Endothelial cell of umbilical vein (primary cell): ENCODE measurements at regions not wholly inside any gene's neighbourhood (a gene's known extent, or its start where the extent isn't known, plus 50 kb on each side); places are given as distances from the start of the nearest gene placed in this dataset.

Source experiments
- BruUV-seq: library from RNA; stranded (reverse); fragments of 400-500 nt; replicated peaks from 2 replicates; lab custom pipeline; 2021; lab: Mats Ljungman, UMichigan
- CTCF ChIA-PET: fragments of 300-600, 350-600 bp; sonication (Branson Sonifier 250); formaldehyde crosslinking; loops from one replicate; lab custom pipeline; 2021; ENCODE audit warnings: antibody characterized with exemption, inconsistent platforms; lab: Charles Lee
- POLR2A ChIA-PET: fragments of 300-600, 350-600 bp; sonication (Branson Sonifier 250); formaldehyde crosslinking; loops from one replicate; lab custom pipeline; 2021; ENCODE audit warnings: antibody characterized with exemption, inconsistent platforms; lab: Charles Lee
- DNase-seq: peaks from one replicate; pipeline ENCODE4 v3.0.0-alpha.2; 2011; ENCODE audit warnings: low read depth, low spot score
- FAIRE-seq: peaks from 2 replicates; lab custom pipeline; 2011; peaks lifted over from hg19 to GRCh38; lab: Jason Lieb, UNC
- H2AFZ ChIP-seq: 2 replicates; pipeline ENCODE4 v1.6.0; 2012; ENCODE audit warnings: low read depth, low read length, control low read depth, inconsistent platforms
- H3K27ac ChIP-seq: 2 replicates; pipeline ENCODE4 v1.5.1; 2011; ENCODE audit warnings: low read depth, mild to moderate bottlenecking, control low read depth, low read length, moderate library complexity; ENCODE audit not compliant: insufficient read depth
- H3K27me3 ChIP-seq, 2 experiments: 2 replicates each; pipeline versions ENCODE4 v1.6.0 to v1.6.1; 2011; ENCODE audit warnings: low read length in 2 of 2, mixed read lengths in 1 of 2; ENCODE audit not compliant: control insufficient read depth in 2 of 2, insufficient read depth in 2 of 2
- H3K36me3 ChIP-seq, 2 experiments: 2 replicates in 1 of 2; 3 replicates in 1 of 2; pipeline ENCODE4 v1.5.1; 2011; ENCODE audit warnings: low read length in 2 of 2, mild to moderate bottlenecking in 1 of 2, moderate library complexity in 1 of 2; ENCODE audit not compliant: control insufficient read depth in 2 of 2, insufficient read depth in 2 of 2; ENCODE audit errors: extremely low read depth in 1 of 2
- H3K4me1 ChIP-seq: 3 replicates; pipeline ENCODE4 v1.5.1; 2011; ENCODE audit warnings: mild to moderate bottlenecking, low read length; ENCODE audit not compliant: control insufficient read depth, insufficient read depth; ENCODE audit errors: extremely low read depth
- H3K4me2 ChIP-seq: 2 replicates; pipeline ENCODE4 v1.6.1; 2011; ENCODE audit warnings: low read length, control low read depth, mixed read lengths; ENCODE audit not compliant: insufficient read depth
- H3K4me3 ChIP-seq, 3 experiments: fragments of 200-600 bp in 1 of 3; sonication (generic), shearing (Covaris generic) in 1 of 3; replicated peaks in 1 of 3; 2 replicates each; pipeline ENCODE4 v1.5.1; 2011 to 2016; ENCODE audit warnings: control low read depth in 3 of 3, low read length in 3 of 3, mild to moderate bottlenecking in 2 of 3, inconsistent platforms in 1 of 3, low read depth in 1 of 3, moderate library complexity in 1 of 3; ENCODE audit not compliant: insufficient read depth in 1 of 3
- H3K79me2 ChIP-seq: 2 replicates; pipeline ENCODE4 v1.6.0; 2012; ENCODE audit warnings: low read length, inconsistent platforms; ENCODE audit not compliant: control insufficient read depth, insufficient read depth
- H3K9ac ChIP-seq: replicated peaks from 2 replicates; pipeline ENCODE3; 2011; ENCODE audit warnings: low read length, control low read depth; ENCODE audit not compliant: insufficient read depth; ENCODE audit errors: extremely low read depth
- H3K9me1 ChIP-seq: replicated peaks from 3 replicates; pipeline ENCODE4 v1.6.0; 2011; ENCODE audit warnings: mild to moderate bottlenecking, low read length; ENCODE audit not compliant: control insufficient read depth, insufficient read depth; ENCODE audit errors: extremely low read depth
- H3K9me3 ChIP-seq: replicated peaks from 2 replicates; pipeline ENCODE4 v1.5.1; 2012; ENCODE audit warnings: low read length, inconsistent platforms; ENCODE audit not compliant: control insufficient read depth, insufficient read depth
- H4K20me1 ChIP-seq: replicated peaks from 2 replicates; pipeline ENCODE3; 2011; ENCODE audit warnings: mild to moderate bottlenecking, low read length; ENCODE audit not compliant: control insufficient read depth, insufficient read depth; ENCODE audit errors: extremely low read depth
- CTCF ChIP-seq, 2 donors: IDR thresholded peaks; 1 replicate in 1 of 2; 2 replicates in 1 of 2; pipeline ENCODE4 v1.5.1; 2011; ENCODE audit warnings: low read length in 2 of 2, mild to moderate bottlenecking in 2 of 2, moderate library complexity in 2 of 2, control low read depth in 1 of 2, inconsistent platforms in 1 of 2, low read depth in 1 of 2; ENCODE audit not compliant: insufficient read depth in 1 of 2; ENCODE audit errors: extremely low read depth in 1 of 2
- EZH2 ChIP-seq: IDR thresholded peaks from 2 replicates; pipeline ENCODE4 v1.6.1; 2012; ENCODE audit warnings: borderline replicate concordance, low read depth, mild to moderate bottlenecking, moderate library complexity, low read length, inconsistent platforms; ENCODE audit not compliant: severe bottlenecking
- FOS ChIP-seq: IDR thresholded peaks from 2 replicates; pipeline ENCODE4 v1.6.1; 2011; ENCODE audit warnings: mild to moderate bottlenecking, low read length, moderate library complexity, borderline replicate concordance; ENCODE audit not compliant: insufficient read depth
- GATA2 ChIP-seq: IDR thresholded peaks from 2 replicates; pipeline ENCODE4 v1.7.0; 2011; ENCODE audit warnings: low read depth, mild to moderate bottlenecking, moderate library complexity, mixed read lengths, low read length; ENCODE audit not compliant: insufficient read length, insufficient read depth
- JUN ChIP-seq: IDR thresholded peaks from 2 replicates; pipeline ENCODE4 v1.6.1; 2011; ENCODE audit warnings: borderline replicate concordance, low read depth; ENCODE audit not compliant: insufficient read length, insufficient read depth
- MAX ChIP-seq: IDR thresholded peaks from 2 replicates; pipeline ENCODE4 v1.6.1; 2011; ENCODE audit not compliant: insufficient read depth, insufficient read length
- MYC ChIP-seq: IDR thresholded peaks from one replicate; pipeline ENCODE4 v1.6.1; 2011; ENCODE audit warnings: mild to moderate bottlenecking, low read depth, low read length
- POLR2A ChIP-seq: IDR thresholded peaks from 2 replicates; pipeline ENCODE4 v1.6.1; 2012; ENCODE audit warnings: low read depth, mild to moderate bottlenecking, control low read depth, low read length
- POLR2AphosphoS5 ChIP-seq: IDR thresholded peaks from 2 replicates; pipeline ENCODE4 v1.6.1; 2012; ENCODE audit warnings: low read depth, mild to moderate bottlenecking, control low read depth, low read length, moderate library complexity; ENCODE audit not compliant: insufficient read depth
- dilution Hi-C: fragments of 300-500 bp; cut with MboI; formaldehyde crosslinking; loops from one replicate; pipeline ENCODE4 v1.15.0; 2019; ENCODE audit warnings: low sequenced_read_pairs; ENCODE audit not compliant: extremely low pct_ligation_motif_present
- intact Hi-C: fragments of 100-400 bp; cut with micrococcal nuclease; formaldehyde crosslinking; loops from one replicate; pipeline ENCODE4 v1.10.0; 2022

GRCh38 chr17:21539146-21539545, 153.2 kb upstream of the KCNJ18 start:
- Histone ChIP-seq H3K9me3 (no peaks in the 10 kb centered on the region), H4K20me1 (no peaks in the 10 kb centered on the region), H3K79me2 (peaks cover 10% of the 10 kb centered on the region), H3K36me3 (peaks cover 0 to 11% of the 10 kb centered on the region in 2 experiments), H3K4me2 (no peak overlapping the region), H3K9ac (no peak overlapping the region), H2AFZ (no peak overlapping the region), H3K4me1 (no peaks in the 10 kb centered on the region), H3K4me3 (no peak overlapping the region), H3K9me1 (no peaks in the 10 kb centered on the region), H3K27me3 (no peaks in the 10 kb centered on the region), H3K27ac (no peak overlapping the region)
- ChIA-PET POLR2A (no interaction called here), CTCF (no interaction called here)
- TF ChIP-seq CTCF (IDR thresholded peaks at IDR 0.05; ENCODE audit: extremely low read depth in 1 of 2, insufficient read depth in 1 of 2, low read depth in 1 of 2, low read length in 2 of 2) (no peak), GATA2 (no peak), POLR2A (no peak), POLR2AphosphoS5 (no peak), JUN (no peak), EZH2 (no peak), MYC (no peak), MAX (no peak), FOS (no peak)
- no TSS peak for BruUV-seq
- intact Hi-C loops (no loop called here), dilution Hi-C loops (no loop called here)
- DNase-seq (no peak), FAIRE-seq (no peak)
